WTC11 (cell line): ENCODE measurements at regions not wholly inside any gene's neighbourhood (a gene's known extent, or its start where the extent isn't known, plus 50 kb on each side); places are given as distances from the start of the nearest gene placed in this dataset.

Experiments
- NFYB ChIP-seq: sonication (generic); formaldehyde crosslinking; conservative IDR thresholded peaks from 2 replicates; pipeline ENCODE4 v1.8.0; 2022; ENCODE audit warnings: low read depth, missing genetic modification reagents
- ZNF263 ChIP-seq: sonication (generic); formaldehyde crosslinking; IDR thresholded peaks from 2 replicates; pipeline ENCODE4 v1.8.1; 2022; ENCODE audit warnings: low read depth, mild to moderate bottlenecking, moderate library complexity, missing genetic modification reagents

DNA sequence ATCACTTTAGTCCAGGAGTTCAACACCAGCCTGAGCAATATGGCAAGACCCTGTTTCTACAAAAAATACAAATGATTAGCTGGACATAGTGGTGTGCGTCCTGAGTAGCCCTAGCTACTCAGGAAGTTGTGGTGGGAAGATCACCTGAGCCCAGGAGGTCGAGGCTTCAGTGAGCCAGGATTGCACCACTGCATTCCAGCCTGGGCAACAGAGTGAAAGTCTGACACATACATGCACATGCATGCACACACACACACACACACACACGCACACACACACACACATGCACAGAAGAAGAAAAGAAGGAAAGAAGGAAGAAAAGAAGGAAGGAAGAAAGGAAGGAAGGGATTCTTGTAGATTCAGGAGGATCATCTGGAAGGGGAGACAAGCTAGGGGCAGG lies 104.4 kb upstream of the USP25 start:
- TF ChIP-seq NFYB (CRISPR knock-in tag) (no peak), ZNF263 (CRISPR knock-in tag) (no peak)
